ENCODE measurements at regions not wholly inside any gene's neighbourhood (a gene's known extent, or its start where the extent isn't known, plus 50 kb on each side); places are given as distances from the start of the nearest gene placed in this dataset.
"Not testable (repeated sequence)": the region's sequence is repeated elsewhere in the genome, so short reads cannot be mapped to it uniquely, and the experiment has no call there.

DNA sequence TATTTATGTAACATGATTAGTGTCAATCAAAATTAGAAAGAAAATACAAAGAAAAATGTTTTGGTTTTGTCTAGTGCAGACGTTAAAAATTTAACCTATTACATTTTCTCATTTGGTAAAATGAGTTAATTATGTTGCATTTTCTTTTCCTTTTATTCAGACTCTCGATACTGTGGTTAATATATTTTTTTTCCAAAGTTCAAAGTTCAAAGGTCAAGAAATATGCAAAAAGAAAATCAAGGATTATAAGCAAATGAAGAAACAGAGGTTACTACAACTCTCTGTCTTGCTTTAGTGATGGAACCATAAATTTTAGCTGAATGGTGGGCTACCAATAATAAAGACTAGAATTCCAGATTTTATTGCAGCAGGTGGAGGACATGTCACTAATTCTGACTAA is 133.3 kb upstream of the TFPI start:
- intact Hi-C loops (cut with micrococcal nuclease), result no loop called here
- Mint-ChIP-seq H3K27me3 (ENCODE audit: low read depth) (no peaks in the 10 kb centered on the region), H3K27ac (no peak overlapping the region), H3K4me3 (no peak overlapping the region), H3K9me3 (no peaks in the 10 kb centered on the region), H3K36me3 (ENCODE audit: low read depth) (no peaks in the 10 kb centered on the region), H3K4me1 (ENCODE audit: low read depth) (no peaks in the 10 kb centered on the region)
- DNase-seq, result no peak
- CTCF ChIA-PET, result interaction anchor here (0.7 kb wide), 1 partner anchor 945 kb away, joined by 3 read pairs; no protein-coding TSS in a partner anchor

GRCh38 chr2:187689372-187689771 is 135.1 kb upstream of the TFPI start:
- H3K36me3 Mint-ChIP-seq (ENCODE audit: low read depth), result no peaks in the 10 kb centered on the region
- no peaks in the 10 kb centered on the region for H3K9me3 Mint-ChIP-seq
- intact Hi-C loops (cut with micrococcal nuclease), result no loop called here
- no peaks in the 10 kb centered on the region for H3K4me1 Mint-ChIP-seq (ENCODE audit: low read depth)
- no peak for DNase-seq
- H3K27me3 Mint-ChIP-seq (ENCODE audit: low read depth), result no peaks in the 10 kb centered on the region
- H3K27ac Mint-ChIP-seq, result no peak overlapping the region
- CTCF ChIA-PET, result no interaction called here
- no peak overlapping the region for H3K4me3 Mint-ChIP-seq

GRCh38 chr2:187693923-187694322 is 139.7 kb upstream of the TFPI start:
- intact Hi-C loops (cut with micrococcal nuclease), result no loop called here
- Mint-ChIP-seq H3K27me3 (ENCODE audit: low read depth) (no peaks in the 10 kb centered on the region), H3K4me3 (no peak overlapping the region), H3K9me3 (no peaks in the 10 kb centered on the region), H3K36me3 (ENCODE audit: low read depth) (no peaks in the 10 kb centered on the region), H3K4me1 (ENCODE audit: low read depth) (no peaks in the 10 kb centered on the region), H3K27ac (no peak overlapping the region)
- no peak for DNase-seq
- CTCF ChIA-PET, result no interaction called here

- H3K27ac Mint-ChIP-seq; DNase-seq; H3K4me1 Mint-ChIP-seq (ENCODE audit: low read depth); H3K27me3 Mint-ChIP-seq (ENCODE audit: low read depth); H3K4me3 Mint-ChIP-seq; CTCF ChIA-PET; H3K36me3 Mint-ChIP-seq (ENCODE audit: low read depth); intact Hi-C loops (cut with micrococcal nuclease); H3K9me3 Mint-ChIP-seq: not testable (repeated sequence)
Observed at GRCh38 chr2:187696644-187697043, 142.4 kb upstream of the TFPI start.

- H3K27ac Mint-ChIP-seq, result no peak overlapping the region
- CTCF ChIA-PET, result no interaction called here
- intact Hi-C loops (cut with micrococcal nuclease), result no loop called here
- no peaks in the 10 kb centered on the region for H3K36me3 Mint-ChIP-seq (ENCODE audit: low read depth)
- no peak for DNase-seq
- H3K4me1 Mint-ChIP-seq (ENCODE audit: low read depth), result no peaks in the 10 kb centered on the region
- H3K27me3 Mint-ChIP-seq (ENCODE audit: low read depth), result no peaks in the 10 kb centered on the region
- H3K4me3 Mint-ChIP-seq, result no peak overlapping the region
- no peaks in the 10 kb centered on the region for H3K9me3 Mint-ChIP-seq
Observed at GRCh38 chr2:187698374-187699110, 144.3 kb upstream of the TFPI start.

DNA sequence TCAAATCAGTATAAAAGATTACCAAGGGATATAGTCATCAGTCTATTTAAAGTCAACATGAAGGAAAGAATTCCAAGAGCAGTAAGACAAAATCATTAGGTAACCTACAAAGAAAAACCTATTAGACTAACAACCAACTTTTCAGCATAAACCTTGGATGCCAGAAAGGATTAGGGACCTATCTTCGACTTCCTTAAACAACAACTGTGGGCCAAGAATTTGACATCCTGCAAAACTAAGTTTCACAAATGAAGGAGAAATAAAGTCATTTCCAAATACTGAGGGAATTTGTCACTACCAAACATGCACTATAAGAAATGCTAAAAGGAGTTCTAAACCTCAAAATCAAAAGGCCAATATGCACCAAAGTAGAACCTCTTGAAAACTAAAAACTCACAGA is 147.9 kb upstream of the TFPI start:
- H3K4me3 Mint-ChIP-seq, result no peak overlapping the region
- H3K36me3 Mint-ChIP-seq (ENCODE audit: low read depth), result no peaks in the 10 kb centered on the region
- no peaks in the 10 kb centered on the region for H3K27me3 Mint-ChIP-seq (ENCODE audit: low read depth)
- H3K4me1 Mint-ChIP-seq (ENCODE audit: low read depth), result no peaks in the 10 kb centered on the region
- intact Hi-C loops (cut with micrococcal nuclease), result no loop called here
- DNase-seq, result no peak
- no peak overlapping the region for H3K27ac Mint-ChIP-seq
- CTCF ChIA-PET, result no interaction called here
- no peaks in the 10 kb centered on the region for H3K9me3 Mint-ChIP-seq

DNA sequence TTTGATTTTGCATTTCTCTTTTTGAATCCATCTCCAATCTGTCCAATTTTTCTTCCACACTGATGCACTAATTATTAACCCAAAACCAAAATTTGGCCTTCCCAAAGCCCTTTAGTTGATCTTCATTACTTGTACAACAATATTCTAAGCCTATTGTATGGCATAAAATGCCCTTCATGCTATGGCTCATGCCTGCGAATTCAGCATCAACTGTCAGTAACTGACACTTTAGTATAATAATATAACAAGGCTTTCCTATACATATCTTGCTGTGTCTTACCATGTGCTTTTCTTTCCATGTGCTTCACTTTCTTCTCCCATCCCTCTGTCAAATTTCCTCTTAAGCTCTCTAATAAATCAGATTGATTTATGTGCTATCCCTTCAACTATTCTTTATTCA is 154.0 kb upstream of the TFPI start:
- H3K9me3 Mint-ChIP-seq, result no peaks in the 10 kb centered on the region
- no peaks in the 10 kb centered on the region for H3K4me1 Mint-ChIP-seq (ENCODE audit: low read depth)
- H3K27me3 Mint-ChIP-seq (ENCODE audit: low read depth), result no peaks in the 10 kb centered on the region
- no peaks in the 10 kb centered on the region for H3K36me3 Mint-ChIP-seq (ENCODE audit: low read depth)
- intact Hi-C loops (cut with micrococcal nuclease), result no loop called here
- H3K27ac Mint-ChIP-seq, result no peak overlapping the region
- CTCF ChIA-PET, result no interaction called here
- H3K4me3 Mint-ChIP-seq, result no peak overlapping the region
- no peak for DNase-seq

DNA sequence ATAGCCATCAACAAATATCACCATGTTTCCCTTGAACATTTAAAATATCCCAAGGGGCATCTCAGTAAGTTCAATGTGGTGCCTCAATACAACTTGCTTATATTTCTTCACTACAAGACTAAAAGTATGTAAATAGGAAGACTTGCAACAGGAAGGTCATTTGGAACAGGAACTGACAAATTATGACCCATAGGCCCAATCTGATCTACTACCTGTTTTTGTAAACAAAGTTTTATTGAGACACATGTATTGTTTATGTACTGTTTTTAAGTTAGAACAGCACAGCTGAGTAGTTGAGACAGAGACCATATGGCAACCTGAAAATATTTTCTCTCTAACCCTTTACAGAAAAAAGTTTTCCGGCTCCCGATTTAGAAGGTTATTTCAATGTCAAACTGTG is 154.8 kb upstream of the TFPI start:
- no peak for DNase-seq
- Mint-ChIP-seq H3K27ac (no peak overlapping the region), H3K27me3 (ENCODE audit: low read depth) (no peaks in the 10 kb centered on the region), H3K4me3 (no peak overlapping the region), H3K4me1 (ENCODE audit: low read depth) (no peaks in the 10 kb centered on the region), H3K36me3 (ENCODE audit: low read depth) (no peaks in the 10 kb centered on the region), H3K9me3 (no peaks in the 10 kb centered on the region)
- intact Hi-C loops (cut with micrococcal nuclease), result no loop called here
- CTCF ChIA-PET, result no interaction called here

- Mint-ChIP-seq H3K4me1 (ENCODE audit: low read depth) (no peaks in the 10 kb centered on the region), H3K4me3 (no peak overlapping the region)
- CTCF ChIA-PET, result interaction anchor here (0.6 kb wide), 1 partner anchor 10 kb away, joined by 3 read pairs; no protein-coding TSS in a partner anchor
Observed at GRCh38 chr2:187710791-187711521, 156.7 kb upstream of the TFPI start.

GRCh38 chr2:187715590-187715989 is 161.4 kb upstream of the TFPI start:
- intact Hi-C loops (cut with micrococcal nuclease), result no loop called here

More at GRCh38 chr2:187710791-187711521, 156.7 kb upstream of the TFPI start:
- Mint-ChIP-seq H3K27me3 (ENCODE audit: low read depth) (no peaks in the 10 kb centered on the region), H3K9me3 (no peaks in the 10 kb centered on the region), H3K36me3 (ENCODE audit: low read depth) (no peaks in the 10 kb centered on the region), H3K27ac (no peak overlapping the region)
- DNase-seq, result no peak
- intact Hi-C loops (cut with micrococcal nuclease), result no loop called here

GRCh38 chr2:187716301-187716700 is 162.1 kb upstream of the TFPI start:
- H3K27me3 Mint-ChIP-seq (ENCODE audit: low read depth), result no peaks in the 10 kb centered on the region
- intact Hi-C loops (cut with micrococcal nuclease), result no loop called here
- H3K27ac Mint-ChIP-seq, result no peak overlapping the region
- DNase-seq, result no peak
- no peaks in the 10 kb centered on the region for H3K36me3 Mint-ChIP-seq (ENCODE audit: low read depth)
- H3K9me3 Mint-ChIP-seq, result no peaks in the 10 kb centered on the region
- CTCF ChIA-PET, result no interaction called here
- no peak overlapping the region for H3K4me3 Mint-ChIP-seq
- H3K4me1 Mint-ChIP-seq (ENCODE audit: low read depth), result no peaks in the 10 kb centered on the region

More at GRCh38 chr2:187715590-187715989, 161.4 kb upstream of the TFPI start:
- H3K4me1 Mint-ChIP-seq (ENCODE audit: low read depth), result no peaks in the 10 kb centered on the region
- no peak for DNase-seq
- no peak overlapping the region for H3K4me3 Mint-ChIP-seq
- CTCF ChIA-PET, result no interaction called here
- H3K27me3 Mint-ChIP-seq (ENCODE audit: low read depth), result no peaks in the 10 kb centered on the region
- H3K9me3 Mint-ChIP-seq, result no peaks in the 10 kb centered on the region
- no peaks in the 10 kb centered on the region for H3K36me3 Mint-ChIP-seq (ENCODE audit: low read depth)
- no peak overlapping the region for H3K27ac Mint-ChIP-seq

DNA sequence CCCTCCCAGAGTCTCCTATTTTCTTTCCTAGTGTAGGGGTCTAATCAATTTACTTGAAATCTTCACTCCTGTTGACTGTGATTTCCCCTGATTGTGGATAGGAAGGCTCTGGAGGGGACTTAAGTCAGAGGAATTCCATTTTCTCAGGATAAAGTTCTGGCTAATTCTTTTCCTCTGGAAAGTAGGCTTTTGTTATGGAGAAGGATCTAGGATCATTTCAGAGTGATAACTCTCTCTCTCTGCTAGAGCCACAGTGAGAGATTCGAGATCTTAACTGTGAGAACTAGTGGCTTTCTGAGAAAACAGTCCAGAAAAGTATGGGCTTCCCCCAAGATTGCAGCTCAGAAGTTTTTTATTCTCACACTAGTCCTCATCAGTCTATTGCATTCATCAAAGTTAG is 163.9 kb upstream of the TFPI start:
- CTCF ChIA-PET, result no interaction called here
- H3K36me3 Mint-ChIP-seq (ENCODE audit: low read depth), result no peaks in the 10 kb centered on the region
- H3K9me3 Mint-ChIP-seq, result peaks cover 3% of the 10 kb centered on the region
- no peaks in the 10 kb centered on the region for H3K4me1 Mint-ChIP-seq (ENCODE audit: low read depth)
- no peaks in the 10 kb centered on the region for H3K27me3 Mint-ChIP-seq (ENCODE audit: low read depth)
- intact Hi-C loops (cut with micrococcal nuclease), result no loop called here
- H3K4me3 Mint-ChIP-seq, result no peak overlapping the region
- H3K27ac Mint-ChIP-seq, result no peak overlapping the region
- no peak for DNase-seq

GRCh38 chr2:187719510-187719909 is 165.3 kb upstream of the TFPI start:
- Mint-ChIP-seq H3K36me3 (ENCODE audit: low read depth) (no peaks in the 10 kb centered on the region), H3K27ac (no peak overlapping the region), H3K9me3 (peaks cover 3% of the 10 kb centered on the region), H3K4me1 (ENCODE audit: low read depth) (no peaks in the 10 kb centered on the region), H3K27me3 (ENCODE audit: low read depth) (no peaks in the 10 kb centered on the region), H3K4me3 (no peak overlapping the region)
- DNase-seq, result no peak
- intact Hi-C loops (cut with micrococcal nuclease), result no loop called here
- CTCF ChIA-PET, result interaction anchor here (0.6 kb wide), 1 partner anchor 49 kb away, joined by 3 read pairs; no protein-coding TSS in a partner anchor
